Brain microvascular endothelial cell (primary cell): ENCODE measurements at regions not wholly inside any gene's neighbourhood (a gene's known extent, or its start where the extent isn't known, plus 50 kb on each side); places are given as distances from the start of the nearest gene placed in this dataset.

Experiments used
- DNase-seq: peaks from one replicate; pipeline ENCODE4 v3.0.0-alpha.2; 2020
- H3K27ac ChIP-seq: fragments of 250-450 bp; sonication (Bioruptor Pico); 2 replicates; pipeline ENCODE4 v1.5.1; 2020; ENCODE audit warnings: mild to moderate bottlenecking, moderate library complexity
- H3K27me3 ChIP-seq: fragments of 250-450 bp; sonication (Bioruptor Pico); replicated peaks from 2 replicates; pipeline ENCODE4 v1.5.1; 2020; ENCODE audit warnings: mild to moderate bottlenecking
- H3K36me3 ChIP-seq: fragments of 250-450 bp; sonication (Bioruptor Pico); replicated peaks from 2 replicates; pipeline ENCODE4 v1.5.1; 2020; ENCODE audit warnings: mild to moderate bottlenecking
- H3K4me3 ChIP-seq: 2 replicates; pipeline ENCODE4 v1.5.1; 2011; ENCODE audit warnings: low read depth, mild to moderate bottlenecking, control low read depth, low read length, moderate library complexity
- in situ Hi-C: cut with HindIII; loops from 2 replicates; pipeline ENCODE4 v1.10.0; 2017; ENCODE audit warnings: low sequenced_read_pairs, low pct_ligation_motif_present
- TF ChIP-seq, protein P1 (sequence below): IDR thresholded peaks from 2 replicates; pipeline ENCODE4 v1.5.1; 2011; ENCODE audit warnings: low read depth, mild to moderate bottlenecking, moderate library complexity, low read length, control low read depth, inconsistent platforms; ENCODE audit errors: missing control alignments

DNA sequence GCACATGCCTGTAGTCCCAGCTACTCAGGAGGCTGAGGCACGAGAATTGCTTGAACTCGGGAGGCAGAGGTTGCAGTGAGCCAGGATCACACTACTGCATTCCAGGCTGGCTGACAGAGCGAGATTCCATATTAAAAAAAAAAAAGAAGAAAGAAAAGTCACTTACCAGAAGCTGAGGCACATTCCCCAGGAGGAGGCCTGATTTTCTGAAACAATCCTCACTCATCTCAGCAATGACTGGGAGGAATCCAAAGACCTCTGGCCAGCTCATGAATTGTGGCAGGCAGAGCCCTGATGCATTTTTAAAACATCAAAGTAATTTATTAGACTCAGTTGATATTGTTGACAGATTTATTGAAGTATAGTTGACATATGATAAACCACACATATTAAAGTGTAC, 206.3 kb downstream of the FOXO1 start:
- in situ Hi-C loops = no loop called here

DNA sequence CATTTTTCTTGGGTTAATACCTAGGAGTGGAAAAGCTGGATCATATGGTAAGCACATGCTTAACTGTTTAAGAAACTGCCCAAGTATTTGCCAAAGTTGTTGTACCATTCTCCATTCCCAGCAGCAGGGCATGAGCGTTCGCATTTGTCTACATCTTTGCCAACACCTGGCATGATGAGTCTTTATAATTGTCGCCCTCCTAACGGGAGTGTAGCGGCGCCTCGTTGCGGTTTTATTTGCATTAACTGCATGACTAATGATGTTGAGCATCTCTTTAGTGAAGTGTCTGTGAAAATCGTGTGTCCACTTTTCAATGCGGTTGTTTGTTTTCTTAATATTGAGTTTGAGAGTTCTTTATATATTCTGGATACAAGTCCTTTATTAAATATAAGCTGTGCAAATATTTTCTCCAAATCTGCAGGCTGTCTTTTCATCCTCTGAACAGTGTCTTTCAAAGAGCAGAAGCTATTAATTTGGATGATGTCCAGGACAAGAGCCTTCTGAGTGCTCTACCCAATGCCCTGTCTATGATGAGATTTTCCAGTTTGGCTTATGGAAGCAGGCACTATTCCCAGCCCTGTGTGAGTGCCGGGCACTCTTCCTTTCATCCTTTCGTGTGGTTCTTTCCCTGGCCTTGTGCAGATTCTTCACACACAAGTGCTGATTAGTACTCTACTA, 202.0 kb downstream of the FOXO1 start:
- in situ Hi-C loops = no loop called here
- Histone ChIP-seq H3K27ac (no peak overlapping the region), H3K4me3 (no peak overlapping the region), H3K27me3 (no peaks in the 10 kb centered on the region), H3K36me3 (no peaks in the 10 kb centered on the region)
- no peak for DNase-seq
- TF ChIP-seq, protein P1, sequence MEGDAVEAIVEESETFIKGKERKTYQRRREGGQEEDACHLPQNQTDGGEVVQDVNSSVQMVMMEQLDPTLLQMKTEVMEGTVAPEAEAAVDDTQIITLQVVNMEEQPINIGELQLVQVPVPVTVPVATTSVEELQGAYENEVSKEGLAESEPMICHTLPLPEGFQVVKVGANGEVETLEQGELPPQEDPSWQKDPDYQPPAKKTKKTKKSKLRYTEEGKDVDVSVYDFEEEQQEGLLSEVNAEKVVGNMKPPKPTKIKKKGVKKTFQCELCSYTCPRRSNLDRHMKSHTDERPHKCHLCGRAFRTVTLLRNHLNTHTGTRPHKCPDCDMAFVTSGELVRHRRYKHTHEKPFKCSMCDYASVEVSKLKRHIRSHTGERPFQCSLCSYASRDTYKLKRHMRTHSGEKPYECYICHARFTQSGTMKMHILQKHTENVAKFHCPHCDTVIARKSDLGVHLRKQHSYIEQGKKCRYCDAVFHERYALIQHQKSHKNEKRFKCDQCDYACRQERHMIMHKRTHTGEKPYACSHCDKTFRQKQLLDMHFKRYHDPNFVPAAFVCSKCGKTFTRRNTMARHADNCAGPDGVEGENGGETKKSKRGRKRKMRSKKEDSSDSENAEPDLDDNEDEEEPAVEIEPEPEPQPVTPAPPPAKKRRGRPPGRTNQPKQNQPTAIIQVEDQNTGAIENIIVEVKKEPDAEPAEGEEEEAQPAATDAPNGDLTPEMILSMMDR = no peak

More for the DNA sequence above, 206.3 kb downstream of the FOXO1 start:
- Histone ChIP-seq H3K36me3 (no peaks in the 10 kb centered on the region), H3K4me3 (no peak overlapping the region), H3K27ac (no peak overlapping the region), H3K27me3 (no peaks in the 10 kb centered on the region)
- TF ChIP-seq, protein P1 = no peak
- peak; percentile 12 for DNase-seq

DNA sequence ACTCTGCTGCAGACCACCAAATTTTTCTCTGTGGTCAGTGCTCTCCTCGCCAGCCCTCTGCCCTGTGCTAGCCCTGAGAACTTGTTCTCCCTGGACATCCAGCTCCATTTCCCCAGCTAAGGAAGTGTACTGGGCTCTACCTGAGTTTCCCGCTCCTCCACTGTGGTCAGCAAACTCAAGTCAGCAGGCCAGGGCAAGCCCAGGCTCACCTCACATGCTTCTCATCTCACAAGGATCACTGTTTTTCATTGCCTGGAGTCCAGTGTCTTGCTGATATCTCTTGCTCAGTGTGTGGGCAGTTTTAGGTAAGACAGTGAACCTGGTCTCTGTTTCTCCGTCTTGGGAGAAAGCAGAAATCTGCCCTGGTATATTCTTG, 201.4 kb downstream of the FOXO1 start:
- no peak for DNase-seq
- Histone ChIP-seq H3K36me3 (no peaks in the 10 kb centered on the region), H3K27ac (no peak overlapping the region), H3K4me3 (no peak overlapping the region), H3K27me3 (no peaks in the 10 kb centered on the region)
- in situ Hi-C loops = no loop called here
- TF ChIP-seq, protein P1 = no peak

DNA sequence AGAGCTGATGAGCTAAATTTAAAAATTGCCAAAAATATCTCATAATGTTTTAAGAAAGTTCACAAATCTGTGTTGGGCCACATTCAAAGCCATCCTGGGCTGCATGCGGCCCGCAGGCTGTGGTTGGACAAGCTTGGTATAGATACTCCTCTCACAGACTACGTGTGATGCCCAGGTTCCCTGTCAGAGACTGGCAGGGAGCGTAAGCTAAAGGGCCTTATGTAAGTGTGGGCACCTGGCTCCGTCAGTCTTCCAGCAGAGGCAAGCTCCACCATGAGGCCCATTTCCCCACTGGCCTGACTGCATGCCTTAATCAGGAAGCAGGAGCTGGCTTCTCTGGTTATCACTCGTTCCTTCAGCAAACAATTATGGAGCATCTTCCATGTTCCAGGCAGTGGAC, 200.2 kb downstream of the FOXO1 start:
- TF ChIP-seq, protein P1 = no peak
- DNase-seq = no peak
- H3K4me3 ChIP-seq = no peak overlapping the region
- no peaks in the 10 kb centered on the region for H3K27me3 ChIP-seq
- H3K36me3 ChIP-seq = no peaks in the 10 kb centered on the region
- no peak overlapping the region for H3K27ac ChIP-seq
- in situ Hi-C loops = no loop called here

DNA sequence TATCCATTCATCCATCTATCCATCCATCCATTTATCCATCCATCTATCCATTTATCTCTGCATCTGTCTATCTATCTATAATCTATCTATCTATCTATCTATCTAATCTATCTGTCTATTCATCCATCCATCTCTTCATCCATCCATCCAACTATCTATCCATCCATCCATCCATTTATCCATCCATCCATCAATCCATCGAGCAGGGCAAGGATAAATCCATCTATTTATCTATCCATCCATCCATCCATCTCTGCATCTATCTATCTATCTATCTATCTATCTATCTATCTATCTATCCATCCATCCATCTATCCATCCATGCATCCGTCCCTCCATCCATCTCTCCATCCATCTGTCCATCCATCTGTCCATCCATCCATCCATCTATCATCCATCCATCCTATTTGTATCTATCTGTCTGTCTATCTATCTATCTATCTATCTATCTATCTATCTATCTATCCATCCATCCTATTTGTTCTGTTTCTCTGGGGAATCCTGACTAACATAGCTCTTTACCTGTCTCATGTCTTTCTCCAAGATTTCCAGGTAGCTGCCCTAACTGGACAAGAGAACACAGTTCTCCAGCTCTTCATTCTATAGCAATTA, 198.1 kb downstream of the FOXO1 start:
- Histone ChIP-seq H3K4me3 (no peak overlapping the region), H3K36me3 (no peaks in the 10 kb centered on the region), H3K27ac (no peak overlapping the region), H3K27me3 (no peaks in the 10 kb centered on the region)
- TF ChIP-seq, protein P1 = no peak
- in situ Hi-C loops = no loop called here
- DNase-seq = no peak
